Prostate gland (tissue), 2 donors: ENCODE measurements at regions not wholly inside any gene's neighbourhood (a gene's known extent, or its start where the extent isn't known, plus 50 kb on each side); places are given as distances from the start of the nearest gene placed in this dataset.
"Not testable (repeated sequence)": the region's sequence is repeated elsewhere in the genome, so short reads cannot be mapped to it uniquely, and the experiment has no call there.

Experiments
- CTCF ChIP-seq, 4 experiments: fragments of 200-600 bp in 2 of 4; fragments of 450-650 bp in 2 of 4; sonication (generic) in 2 of 4; IDR thresholded peaks; 1 replicate in 3 of 4; 2 replicates in 1 of 4; pipeline ENCODE4 v1.5.1; 2016 to 2019; ENCODE audit warnings: antibody characterized with exemption in 4 of 4, mild to moderate bottlenecking in 2 of 4, moderate library complexity in 2 of 4
- POLR2A ChIP-seq: fragments of 450-650 bp; IDR thresholded peaks from one replicate; pipeline ENCODE4 v1.6.1; 2016; ENCODE audit warnings: antibody characterized with exemption, mild to moderate bottlenecking

GRCh38 chr2:89293399-89293798 is 601.9 kb downstream of the RPIA start:
- not testable (repeated sequence) for TF ChIP-seq CTCF (IDR thresholded peaks at IDR 0.05); POLR2A
